ENCODE measurements at regions not wholly inside any gene's neighbourhood (a gene's known extent, or its start where the extent isn't known, plus 50 kb on each side); places are given as distances from the start of the nearest gene placed in this dataset.
A peak's percentile ranks its signal among the peaks of the same experiment; 100 is the strongest.

DNA sequence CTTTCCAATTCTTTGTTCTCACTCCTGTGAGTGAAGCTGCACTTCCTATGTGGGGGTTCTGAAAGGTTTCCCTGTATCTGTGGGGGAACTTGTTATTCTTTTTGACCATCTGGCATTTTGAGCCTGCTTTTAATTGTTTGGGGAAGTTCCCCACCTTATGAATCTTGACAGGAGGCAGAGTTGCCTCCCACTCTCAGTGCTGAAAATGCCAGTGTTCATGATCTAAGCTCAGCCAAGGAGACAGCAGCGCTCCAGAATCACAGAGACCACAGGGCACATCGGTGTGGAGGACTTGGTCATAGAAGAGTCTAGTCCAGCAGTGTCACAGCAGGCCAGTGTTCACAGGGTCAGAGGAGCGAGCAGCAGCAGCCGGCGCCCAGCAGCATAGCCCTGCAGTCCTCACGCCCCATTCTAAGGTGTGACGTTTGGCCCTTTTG lies 63.8 kb upstream of the PRDX6 start:
- no TSS peak for BruUV-seq (replicated peaks)
- Histone ChIP-seq H3K4me3 (peak overlapping the region; percentile 43; the same call in 1 of the 2 replicates), H3K9ac (ENCODE audit: control insufficient read depth, insufficient read depth, low read length) (peak overlapping the region; percentile 77), H3K27ac (ENCODE audit: control insufficient read depth, insufficient read depth) (peak overlapping the region; percentile 99), H3K9me3 (replicated peaks; ENCODE audit: control insufficient read depth, insufficient read depth, low read length) (no peaks in the 10 kb centered on the region; the same call in 2 of the 3 replicates), H3K79me2 (ENCODE audit: control insufficient read depth, insufficient read depth, low read length) (peaks cover 4% of the 10 kb centered on the region), H3K27me3 (replicated peaks in 1 of 2; ENCODE audit: control insufficient read depth in 2 of 2, insufficient read depth in 2 of 2, low read length in 1 of 2) (no peaks in the 10 kb centered on the region), H4K20me1 (ENCODE audit: control insufficient read depth, insufficient read depth) (no peaks in the 10 kb centered on the region), H2AFZ (ENCODE audit: control insufficient read depth, low read depth, low read length) (peak overlapping the region; percentile 67), H3K4me2 (ENCODE audit: control insufficient read depth, insufficient read depth) (peak overlapping the region; percentile 85), H3K36me3 (ENCODE audit: control insufficient read depth in 2 of 2, insufficient read depth in 2 of 2, low read length in 1 of 2) (no peaks in the 10 kb centered on the region), H3K4me1 (ENCODE audit: control insufficient read depth, insufficient read depth, low read length) (peaks cover 76% of the 10 kb centered on the region)
- in situ Hi-C loops (cut with MboI), result loop anchor here (5.0 kb wide), 4 partner anchors 81 to 666 kb away; no protein-coding TSS in a partner anchor
- RAD21 ChIA-PET (ENCODE audit: unreplicated experiment), result interaction anchor here (0.5 to 4.8 kb wide), 7 partner anchors 17 to 208 kb away, joined by 3 to 31 read pairs (median 3); partner anchors contain the start of gene TNFSF4
- DNase-seq (ENCODE audit: low read depth, low spot score) (no peak), FAIRE-seq (no peak), ATAC-seq (peak; percentile 26)
- CTCF ChIA-PET, result interaction anchor here (0.7 to 4.7 kb wide), 6 partner anchors 17 to 668 kb away, joined by 3 to 34 read pairs (median 4); no protein-coding TSS in a partner anchor
- POLR2A ChIA-PET, result interaction anchor here (1.1 to 1.6 kb wide), 2 partner anchors 206 to 209 kb away, joined by 5 to 6 read pairs; partner anchors contain the start of gene TNFSF4
- SMC1A ChIA-PET (ENCODE audit: uncharacterized antibody, unreplicated experiment), result interaction anchor here (0.6 to 17.9 kb wide), 6 partner anchors 12 to 594 kb away, joined by 3 to 348 read pairs (median 5); partner anchors contain the start of gene TNFSF4
- intact Hi-C loops (cut with micrococcal nuclease; ENCODE audit: unreplicated experiment), result no loop called here
- 88% methylated on average over 7 of the region's 7 CpGs for WGBS (ENCODE audit: insufficient coverage, insufficient replicate concordance, low lambda C conversion rate, missing lambda C conversion rate)
- TF ChIP-seq IRF4 (IDR thresholded peaks at IDR 0.05; ENCODE audit: low read depth, low read length) (no peak), ZZZ3 (IDR thresholded peaks at IDR 0.05; ENCODE audit: control insufficient read depth, insufficient read length, low read depth) (no peak), BHLHE40 (IDR thresholded peaks at IDR 0.05; ENCODE audit: borderline replicate concordance in 1 of 2, low read depth in 2 of 2, low read length in 1 of 2) (0 out of 4 replicates have a peak, but pooled peaks of 1 of the 2 experiments have one; percentile 2), TCF12 (IDR thresholded peaks at IDR 0.05; ENCODE audit: low read depth, low read length) (peak; percentile 67; the same call in 1 of the 2 replicates), HDAC6 (IDR thresholded peaks at IDR 0.05; ENCODE audit: unreplicated experiment) (no peak), TAF1 (IDR thresholded peaks at IDR 0.05; ENCODE audit: borderline replicate concordance, low read depth, low read length) (peak; percentile 53; the same call in 1 of the 2 replicates), POLR2AphosphoS2 (IDR thresholded peaks at IDR 0.05; ENCODE audit: low read depth, low read length) (0 out of 2 replicates have a peak, but pooled peaks have one; percentile 11), ZBED1 (IDR thresholded peaks at IDR 0.05; ENCODE audit: borderline replicate concordance) (0 out of 2 replicates have a peak, but pooled peaks have one; percentile 44), RAD21 (IDR thresholded peaks at IDR 0.05; ENCODE audit: insufficient read depth, low read depth, low read length) (no peak), SRF (IDR thresholded peaks at IDR 0.05; ENCODE audit: low read depth in 2 of 2, low read length in 2 of 2) (no peak), BCL11A (IDR thresholded peaks at IDR 0.05; ENCODE audit: low read depth, low read length) (peak; percentile 68), CHD1 (IDR thresholded peaks at IDR 0.05; ENCODE audit: low read depth, low read length) (peak; percentile 34; the same call in 1 of the 2 replicates)
- TF ChIP-seq, protein P1, sequence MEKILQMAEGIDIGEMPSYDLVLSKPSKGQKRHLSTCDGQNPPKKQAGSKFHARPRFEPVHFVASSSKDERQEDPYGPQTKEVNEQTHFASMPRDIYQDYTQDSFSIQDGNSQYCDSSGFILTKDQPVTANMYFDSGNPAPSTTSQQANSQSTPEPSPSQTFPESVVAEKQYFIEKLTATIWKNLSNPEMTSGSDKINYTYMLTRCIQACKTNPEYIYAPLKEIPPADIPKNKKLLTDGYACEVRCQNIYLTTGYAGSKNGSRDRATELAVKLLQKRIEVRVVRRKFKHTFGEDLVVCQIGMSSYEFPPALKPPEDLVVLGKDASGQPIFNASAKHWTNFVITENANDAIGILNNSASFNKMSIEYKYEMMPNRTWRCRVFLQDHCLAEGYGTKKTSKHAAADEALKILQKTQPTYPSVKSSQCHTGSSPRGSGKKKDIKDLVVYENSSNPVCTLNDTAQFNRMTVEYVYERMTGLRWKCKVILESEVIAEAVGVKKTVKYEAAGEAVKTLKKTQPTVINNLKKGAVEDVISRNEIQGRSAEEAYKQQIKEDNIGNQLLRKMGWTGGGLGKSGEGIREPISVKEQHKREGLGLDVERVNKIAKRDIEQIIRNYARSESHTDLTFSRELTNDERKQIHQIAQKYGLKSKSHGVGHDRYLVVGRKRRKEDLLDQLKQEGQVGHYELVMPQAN (conservative IDR thresholded peaks at IDR 0.05), result 0 out of 2 replicates have a peak, but pooled peaks have one; percentile 21
- TF ChIP-seq, protein P2, sequence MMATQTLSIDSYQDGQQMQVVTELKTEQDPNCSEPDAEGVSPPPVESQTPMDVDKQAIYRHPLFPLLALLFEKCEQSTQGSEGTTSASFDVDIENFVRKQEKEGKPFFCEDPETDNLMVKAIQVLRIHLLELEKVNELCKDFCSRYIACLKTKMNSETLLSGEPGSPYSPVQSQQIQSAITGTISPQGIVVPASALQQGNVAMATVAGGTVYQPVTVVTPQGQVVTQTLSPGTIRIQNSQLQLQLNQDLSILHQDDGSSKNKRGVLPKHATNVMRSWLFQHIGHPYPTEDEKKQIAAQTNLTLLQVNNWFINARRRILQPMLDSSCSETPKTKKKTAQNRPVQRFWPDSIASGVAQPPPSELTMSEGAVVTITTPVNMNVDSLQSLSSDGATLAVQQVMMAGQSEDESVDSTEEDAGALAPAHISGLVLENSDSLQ (IDR thresholded peaks at IDR 0.05), result no peak; the same call in 1 of the 2 replicates
- TF ChIP-seq, protein P3, sequence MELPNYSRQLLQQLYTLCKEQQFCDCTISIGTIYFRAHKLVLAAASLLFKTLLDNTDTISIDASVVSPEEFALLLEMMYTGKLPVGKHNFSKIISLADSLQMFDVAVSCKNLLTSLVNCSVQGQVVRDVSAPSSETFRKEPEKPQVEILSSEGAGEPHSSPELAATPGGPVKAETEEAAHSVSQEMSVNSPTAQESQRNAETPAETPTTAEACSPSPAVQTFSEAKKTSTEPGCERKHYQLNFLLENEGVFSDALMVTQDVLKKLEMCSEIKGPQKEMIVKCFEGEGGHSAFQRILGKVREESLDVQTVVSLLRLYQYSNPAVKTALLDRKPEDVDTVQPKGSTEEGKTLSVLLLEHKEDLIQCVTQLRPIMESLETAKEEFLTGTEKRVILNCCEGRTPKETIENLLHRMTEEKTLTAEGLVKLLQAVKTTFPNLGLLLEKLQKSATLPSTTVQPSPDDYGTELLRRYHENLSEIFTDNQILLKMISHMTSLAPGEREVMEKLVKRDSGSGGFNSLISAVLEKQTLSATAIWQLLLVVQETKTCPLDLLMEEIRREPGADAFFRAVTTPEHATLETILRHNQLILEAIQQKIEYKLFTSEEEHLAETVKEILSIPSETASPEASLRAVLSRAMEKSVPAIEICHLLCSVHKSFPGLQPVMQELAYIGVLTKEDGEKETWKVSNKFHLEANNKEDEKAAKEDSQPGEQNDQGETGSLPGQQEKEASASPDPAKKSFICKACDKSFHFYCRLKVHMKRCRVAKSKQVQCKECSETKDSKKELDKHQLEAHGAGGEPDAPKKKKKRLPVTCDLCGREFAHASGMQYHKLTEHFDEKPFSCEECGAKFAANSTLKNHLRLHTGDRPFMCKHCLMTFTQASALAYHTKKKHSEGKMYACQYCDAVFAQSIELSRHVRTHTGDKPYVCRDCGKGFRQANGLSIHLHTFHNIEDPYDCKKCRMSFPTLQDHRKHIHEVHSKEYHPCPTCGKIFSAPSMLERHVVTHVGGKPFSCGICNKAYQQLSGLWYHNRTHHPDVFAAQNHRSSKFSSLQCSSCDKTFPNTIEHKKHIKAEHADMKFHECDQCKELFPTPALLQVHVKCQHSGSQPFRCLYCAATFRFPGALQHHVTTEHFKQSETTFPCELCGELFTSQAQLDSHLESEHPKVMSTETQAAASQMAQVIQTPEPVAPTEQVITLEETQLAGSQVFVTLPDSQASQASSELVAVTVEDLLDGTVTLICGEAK (IDR thresholded peaks at IDR 0.05; ENCODE audit: borderline replicate concordance), result no peak

All from GM12878 (cell line).